ENCODE measurements at regions not wholly inside any gene's neighbourhood (a gene's known extent, or its start where the extent isn't known, plus 50 kb on each side); places are given as distances from the start of the nearest gene placed in this dataset.

- no peak for TF ChIP-seq CTCF (IDR thresholded peaks at IDR 0.05; ENCODE audit: low read depth, low read length)
- no peak for TF ChIP-seq MAX (IDR thresholded peaks at IDR 0.05; ENCODE audit: low read depth, low read length)
- TF ChIP-seq POLR2A (IDR thresholded peaks at IDR 0.05; ENCODE audit: extremely low read depth, insufficient read length), result no peak
These were observed 766.4 kb downstream of the PRELID2 start for GRCh38 chr5:145068721-145069120.

All from NB4 (cell line).